ENCODE measurements at regions not wholly inside any gene's neighbourhood (a gene's known extent, or its start where the extent isn't known, plus 50 kb on each side); places are given as distances from the start of the nearest gene placed in this dataset.

DNA sequence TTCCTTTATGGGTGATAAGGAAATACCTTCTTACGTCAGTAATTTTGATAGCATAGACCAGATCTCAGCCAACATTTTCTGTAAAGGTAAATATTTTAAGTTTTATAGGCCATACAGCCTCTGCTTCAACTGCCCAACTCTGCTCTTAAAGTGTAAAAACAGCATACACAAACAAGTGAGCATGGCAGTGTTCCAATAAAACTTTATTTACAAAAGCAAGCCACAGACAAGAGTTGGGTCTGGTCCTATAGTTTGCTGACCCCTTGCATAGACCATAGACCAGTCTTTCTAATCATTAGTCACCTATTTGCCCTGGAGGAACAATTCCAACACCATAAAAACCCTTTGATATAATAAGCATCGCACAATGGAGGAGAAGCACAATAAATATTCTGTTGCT is 398.8 kb downstream of the SFMBT2 start:
- Mint-ChIP-seq H3K27ac (ENCODE audit: unreplicated experiment) (no peak overlapping the region), H3K4me1 (ENCODE audit: unreplicated experiment) (no peaks in the 10 kb centered on the region), H3K9me3 (ENCODE audit: unreplicated experiment) (no peaks in the 10 kb centered on the region), H3K36me3 (ENCODE audit: low read depth, unreplicated experiment) (no peaks in the 10 kb centered on the region), H3K4me3 (ENCODE audit: unreplicated experiment) (no peak overlapping the region), H3K27me3 (ENCODE audit: unreplicated experiment) (no peaks in the 10 kb centered on the region)
- DNase-seq (ENCODE audit: low spot score), result no peak
- no peak for TF ChIP-seq CTCF (IDR thresholded peaks at IDR 0.05; ENCODE audit: unreplicated experiment)

- Mint-ChIP-seq H3K4me3 (ENCODE audit: unreplicated experiment) (no peak overlapping the region), H3K9me3 (ENCODE audit: unreplicated experiment) (no peaks in the 10 kb centered on the region), H3K36me3 (ENCODE audit: low read depth, unreplicated experiment) (no peaks in the 10 kb centered on the region), H3K4me1 (ENCODE audit: unreplicated experiment) (no peaks in the 10 kb centered on the region), H3K27me3 (ENCODE audit: unreplicated experiment) (no peaks in the 10 kb centered on the region), H3K27ac (ENCODE audit: unreplicated experiment) (no peak overlapping the region)
- TF ChIP-seq CTCF (IDR thresholded peaks at IDR 0.05; ENCODE audit: unreplicated experiment), result no peak
- DNase-seq (ENCODE audit: low spot score), result no peak
Observed at GRCh38 chr10:7008645-7009044, 402.2 kb downstream of the SFMBT2 start.

GRCh38 chr10:7007600-7008190 is 403.1 kb downstream of the SFMBT2 start:
- no peaks in the 10 kb centered on the region for H3K36me3 Mint-ChIP-seq (ENCODE audit: low read depth, unreplicated experiment)
- H3K9me3 Mint-ChIP-seq (ENCODE audit: unreplicated experiment), result no peaks in the 10 kb centered on the region
- no peaks in the 10 kb centered on the region for H3K27me3 Mint-ChIP-seq (ENCODE audit: unreplicated experiment)
- no peak overlapping the region for H3K27ac Mint-ChIP-seq (ENCODE audit: unreplicated experiment)
- H3K4me1 Mint-ChIP-seq (ENCODE audit: unreplicated experiment), result no peaks in the 10 kb centered on the region
- no peak for DNase-seq (ENCODE audit: low spot score)
- TF ChIP-seq CTCF (IDR thresholded peaks at IDR 0.05; ENCODE audit: unreplicated experiment), result no peak
- no peak overlapping the region for H3K4me3 Mint-ChIP-seq (ENCODE audit: unreplicated experiment)

DNA sequence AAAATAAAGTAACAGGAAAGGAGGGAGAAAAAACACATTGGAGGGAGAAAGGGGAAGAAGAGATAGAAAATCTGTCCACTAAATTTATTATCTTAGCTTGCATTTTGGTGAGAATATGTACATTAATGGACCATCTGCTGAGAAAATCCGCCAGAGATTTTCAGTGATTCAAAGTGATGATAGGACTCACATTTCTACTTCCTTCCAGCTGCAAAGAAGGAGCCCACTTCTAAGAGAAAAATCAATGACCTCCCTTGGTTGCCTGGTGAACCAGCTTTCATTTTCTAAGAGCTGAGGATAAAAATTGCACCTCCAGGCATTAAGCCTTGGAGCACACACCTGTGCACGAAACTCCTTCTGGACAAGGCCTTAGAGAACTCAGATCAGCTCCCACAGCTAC is 404.3 kb downstream of the SFMBT2 start:
- Mint-ChIP-seq H3K9me3 (ENCODE audit: unreplicated experiment) (no peaks in the 10 kb centered on the region), H3K27me3 (ENCODE audit: unreplicated experiment) (no peaks in the 10 kb centered on the region), H3K4me1 (ENCODE audit: unreplicated experiment) (no peaks in the 10 kb centered on the region), H3K27ac (ENCODE audit: unreplicated experiment) (no peak overlapping the region), H3K36me3 (ENCODE audit: low read depth, unreplicated experiment) (no peaks in the 10 kb centered on the region), H3K4me3 (ENCODE audit: unreplicated experiment) (no peak overlapping the region)
- no peak for DNase-seq (ENCODE audit: low spot score)
- TF ChIP-seq CTCF (IDR thresholded peaks at IDR 0.05; ENCODE audit: unreplicated experiment), result no peak

DNA sequence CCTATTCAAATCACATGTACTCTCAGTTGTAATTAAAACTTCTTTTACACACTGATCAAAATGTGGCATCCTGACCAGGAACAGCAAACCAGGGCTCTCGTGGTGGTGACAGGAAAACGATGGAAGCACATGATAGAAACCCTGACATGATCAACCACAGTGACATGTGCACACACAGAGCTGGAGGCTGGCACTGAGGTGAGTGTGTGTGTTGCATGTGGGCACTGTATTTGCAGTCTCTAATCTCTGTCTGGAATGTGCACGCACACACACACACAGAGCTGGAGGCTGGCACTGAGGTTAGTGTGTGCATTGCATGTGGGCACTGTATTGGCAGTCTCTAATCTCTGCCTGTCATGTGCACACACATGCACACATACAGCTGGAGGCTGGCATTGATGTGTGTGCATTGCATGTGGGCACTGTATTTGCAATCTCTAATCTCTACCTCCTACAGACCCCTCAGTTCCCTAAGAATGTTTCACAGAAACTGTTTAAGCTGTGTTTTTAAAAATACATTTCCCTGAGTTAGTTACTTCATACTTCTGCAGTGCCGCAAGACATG is 406.9 kb downstream of the SFMBT2 start:
- H3K4me1 Mint-ChIP-seq (ENCODE audit: unreplicated experiment), result no peaks in the 10 kb centered on the region
- no peaks in the 10 kb centered on the region for H3K9me3 Mint-ChIP-seq (ENCODE audit: unreplicated experiment)
- TF ChIP-seq CTCF (IDR thresholded peaks at IDR 0.05; ENCODE audit: unreplicated experiment), result no peak
- H3K4me3 Mint-ChIP-seq (ENCODE audit: unreplicated experiment), result no peak overlapping the region
- no peaks in the 10 kb centered on the region for H3K36me3 Mint-ChIP-seq (ENCODE audit: low read depth, unreplicated experiment)
- H3K27ac Mint-ChIP-seq (ENCODE audit: unreplicated experiment), result no peak overlapping the region
- no peak for DNase-seq (ENCODE audit: low spot score)
- H3K27me3 Mint-ChIP-seq (ENCODE audit: unreplicated experiment), result peaks cover 3% of the 10 kb centered on the region
